NB4 (cell line): ENCODE measurements at regions not wholly inside any gene's neighbourhood (a gene's known extent, or its start where the extent isn't known, plus 50 kb on each side); places are given as distances from the start of the nearest gene placed in this dataset.

Source experiments
- CTCF ChIP-seq: IDR thresholded peaks from one replicate; pipeline ENCODE4 v1.5.1; 2012; ENCODE audit warnings: low read depth, low read length
- POLR2A ChIP-seq: IDR thresholded peaks from 2 replicates; pipeline ENCODE4 v1.6.1; 2011; ENCODE audit warnings: mild to moderate bottlenecking; ENCODE audit not compliant: insufficient read length; ENCODE audit errors: extremely low read depth

GRCh38 chr9:18255747-18256146 is 218.2 kb upstream of the ADAMTSL1 start:
- TF ChIP-seq CTCF (no peak), POLR2A (no peak)
